IMR-90 (cell line): ENCODE measurements at regions not wholly inside any gene's neighbourhood (a gene's known extent, or its start where the extent isn't known, plus 50 kb on each side); places are given as distances from the start of the nearest gene placed in this dataset.

Experiments
- ATAC-seq: fragments of 200-7000 bp; cut with Tn5 transposase; 2 replicates; pipeline ENCODE4 v1.9.1; 2020; ENCODE audit warnings: low read depth, mild to moderate bottlenecking, moderate library complexity
- BruUV-seq: library from RNA; stranded (reverse); fragments of 400-500 nt; replicated peaks from 2 replicates; lab custom pipeline; 2021; lab: Mats Ljungman, UMichigan
- CTCF ChIA-PET: fragments of 300-600 bp; formaldehyde crosslinking; extraction: SDS; loops from one replicate; lab custom pipeline; 2021; ENCODE audit warnings: antibody characterized with exemption; lab: Yijun Ruan, JAX
- POLR2A ChIA-PET: fragments of 300-600 bp; sonication (Branson Sonifier 250); formaldehyde crosslinking; loops from one replicate; lab custom pipeline; 2022; ENCODE audit warnings: antibody characterized with exemption; ENCODE audit not compliant: unreplicated experiment; lab: Charles Lee
- DNase-seq: peaks from one replicate; pipeline ENCODE4 v3.0.0; 2013
- H2AFZ ChIP-seq: replicated peaks from 2 replicates; pipeline ENCODE3; 2013; ENCODE audit warnings: low read length, mild to moderate bottlenecking; ENCODE audit not compliant: poor library complexity
- H2AK5ac ChIP-seq: 2 replicates; pipeline ENCODE4 v1.6.1; 2013; ENCODE audit warnings: low read depth, low read length, inconsistent platforms
- H2AK9ac ChIP-seq: replicated peaks from 2 replicates; pipeline ENCODE3; 2013; ENCODE audit warnings: mild to moderate bottlenecking, low read depth, low read length, moderate library complexity; ENCODE audit not compliant: poor library complexity
- H2BK120ac ChIP-seq: 2 replicates; pipeline ENCODE4 v1.6.1; 2013; ENCODE audit warnings: low read depth, low read length, inconsistent platforms
- H2BK15ac ChIP-seq: 3 replicates; pipeline ENCODE4 v1.6.1; 2013; ENCODE audit warnings: low read depth, low read length, inconsistent platforms
- H2BK20ac ChIP-seq: 2 replicates; pipeline ENCODE4 v1.6.1; 2013; ENCODE audit warnings: low read depth, mild to moderate bottlenecking, inconsistent platforms, low read length, moderate library complexity
- H2BK5ac ChIP-seq: 2 replicates; pipeline ENCODE4 v1.6.1; 2013; ENCODE audit warnings: mild to moderate bottlenecking, low read depth, low read length, inconsistent platforms; ENCODE audit not compliant: poor library complexity, severe bottlenecking
- H3K14ac ChIP-seq: replicated peaks from 2 replicates; pipeline ENCODE4 v1.6.1; 2013; ENCODE audit warnings: low read depth, low read length, inconsistent platforms
- H3K18ac ChIP-seq: 2 replicates; pipeline ENCODE4 v1.6.1; 2013; ENCODE audit warnings: low read depth, low read length, control low read depth
- H3K23ac ChIP-seq: 2 replicates; pipeline ENCODE4 v1.6.1; 2013; ENCODE audit warnings: low read depth, low read length, inconsistent platforms
- H3K27ac ChIP-seq: 2 replicates; pipeline ENCODE4 v1.5.1; 2013; ENCODE audit warnings: mild to moderate bottlenecking, control low read depth, low read length; ENCODE audit not compliant: insufficient read depth
- H3K27me3 ChIP-seq: 2 replicates; pipeline ENCODE4 v1.6.1; 2013; ENCODE audit warnings: low read length; ENCODE audit not compliant: control insufficient read depth, insufficient read depth
- H3K36me3 ChIP-seq: 2 replicates; pipeline ENCODE4 v1.6.1; 2013; ENCODE audit warnings: low read length, mixed read lengths; ENCODE audit not compliant: control insufficient read depth, insufficient read depth
- H3K4ac ChIP-seq: 2 replicates; pipeline ENCODE4 v1.6.1; 2013; ENCODE audit warnings: low read depth, low read length, inconsistent platforms
- H3K4me1 ChIP-seq: 2 replicates; pipeline ENCODE4 v1.6.1; 2013; ENCODE audit warnings: low read length, mixed read lengths; ENCODE audit not compliant: control insufficient read depth, insufficient read depth
- H3K4me2 ChIP-seq: 2 replicates; pipeline ENCODE4 v1.6.1; 2013; ENCODE audit warnings: low read depth, mild to moderate bottlenecking, control low read depth, low read length, moderate library complexity
- H3K4me3 ChIP-seq: 2 replicates; pipeline ENCODE4 v1.5.1; 2013; ENCODE audit warnings: low read depth, mild to moderate bottlenecking, control low read depth, low read length, moderate library complexity; ENCODE audit not compliant: insufficient read depth
- H3K56ac ChIP-seq: 2 replicates; pipeline ENCODE4 v1.6.1; 2013; ENCODE audit warnings: low read length, inconsistent platforms; ENCODE audit not compliant: insufficient read depth; ENCODE audit errors: extremely low read depth
- H3K79me1 ChIP-seq, 2 experiments: 2 replicates each; pipeline ENCODE4 v1.6.1; 2013; ENCODE audit warnings: low read length in 2 of 2, inconsistent platforms in 1 of 2, low read depth in 1 of 2
- H3K9ac ChIP-seq: 2 replicates; pipeline ENCODE4 v1.6.1; 2013; ENCODE audit warnings: low read depth, low read length, control low read depth
- H3K9me1 ChIP-seq: 2 replicates; pipeline ENCODE4 v1.6.1; 2013; ENCODE audit warnings: low read length, inconsistent platforms; ENCODE audit not compliant: insufficient read depth
- H3K9me3 ChIP-seq: 2 replicates; pipeline ENCODE4 v1.6.1; 2013; ENCODE audit warnings: low read length; ENCODE audit not compliant: control insufficient read depth, insufficient read depth
- H4K20me1 ChIP-seq: 2 replicates; pipeline ENCODE4 v1.6.1; 2013; ENCODE audit warnings: low read length, inconsistent platforms; ENCODE audit not compliant: insufficient read depth
- H4K5ac ChIP-seq: 2 replicates; pipeline ENCODE4 v1.6.1; 2013; ENCODE audit warnings: mild to moderate bottlenecking, low read depth, low read length, control low read depth
- H4K8ac ChIP-seq, 2 experiments: 2 replicates each; pipeline ENCODE4 v1.6.1; 2013; ENCODE audit warnings: low read depth in 2 of 2, low read length in 2 of 2, control low read depth in 1 of 2, inconsistent platforms in 1 of 2
- H4K91ac ChIP-seq: 2 replicates; pipeline ENCODE4 v1.6.1; 2013; ENCODE audit warnings: low read depth, low read length, inconsistent platforms; ENCODE audit not compliant: insufficient read depth
- BHLHE40 ChIP-seq: fragments of 150-350 bp; IDR thresholded peaks from 2 replicates; pipeline ENCODE4 v1.6.1; 2016; ENCODE audit warnings: mild to moderate bottlenecking, low read depth, low read length
- CEBPB ChIP-seq: IDR thresholded peaks from 2 replicates; pipeline ENCODE4 v1.6.1; 2012; ENCODE audit warnings: low read depth, low read length, improper control_type of control experiment
- CHD1 ChIP-seq: IDR thresholded peaks from 2 replicates; pipeline ENCODE4 v1.6.1; 2012; ENCODE audit warnings: low read depth, low read length, improper control_type of control experiment
- CTCF ChIP-seq: conservative IDR thresholded peaks from 2 replicates; pipeline ENCODE4 v1.5.1; 2012; ENCODE audit warnings: mild to moderate bottlenecking, low read depth, low read length, improper control_type of control experiment
- ELK1 ChIP-seq: fragments of 150-350 bp; IDR thresholded peaks from 2 replicates; pipeline ENCODE4 v1.6.1; 2016; ENCODE audit warnings: low read depth, mild to moderate bottlenecking, low read length, moderate library complexity, borderline replicate concordance
- FOS ChIP-seq: fragments of 150-350 bp; IDR thresholded peaks from 2 replicates; pipeline ENCODE4 v1.6.1; 2016; ENCODE audit warnings: low read depth, low read length
- MAFK ChIP-seq: IDR thresholded peaks from 2 replicates; pipeline ENCODE4 v1.6.1; 2012; ENCODE audit warnings: low read depth, low read length, improper control_type of control experiment
- MAZ ChIP-seq: IDR thresholded peaks from 2 replicates; pipeline ENCODE4 v1.6.1; 2012; ENCODE audit warnings: low read depth, mild to moderate bottlenecking, low read length, improper control_type of control experiment, moderate library complexity, borderline replicate concordance
- MXI1 ChIP-seq: IDR thresholded peaks from 2 replicates; pipeline ENCODE4 v1.6.1; 2012; ENCODE audit warnings: low read depth, mild to moderate bottlenecking, low read length, moderate library complexity, borderline replicate concordance
- NFE2L2 ChIP-seq: fragments of 150-350 bp; IDR thresholded peaks from 2 replicates; pipeline ENCODE4 v1.6.1; 2016; ENCODE audit warnings: low read depth, mild to moderate bottlenecking, low read length
- POLR2A ChIP-seq: IDR thresholded peaks from 2 replicates; pipeline ENCODE4 v1.6.1; 2012; ENCODE audit warnings: mild to moderate bottlenecking, low read depth, low read length
- RAD21 ChIP-seq: IDR thresholded peaks from 2 replicates; pipeline ENCODE4 v1.6.1; 2012; ENCODE audit warnings: low read length, improper control_type of control experiment
- RCOR1 ChIP-seq: IDR thresholded peaks from 2 replicates; pipeline ENCODE4 v1.6.1; 2012; ENCODE audit warnings: mild to moderate bottlenecking, low read length, improper control_type of control experiment; ENCODE audit not compliant: insufficient replicate concordance
- RFX5 ChIP-seq: IDR thresholded peaks from 2 replicates; pipeline ENCODE4 v1.8.0; 2012; ENCODE audit warnings: low read depth, mild to moderate bottlenecking, low read length, moderate library complexity
- SMC3 ChIP-seq: fragments of 150-350 bp; IDR thresholded peaks from 2 replicates; pipeline ENCODE4 v1.6.1; 2016; ENCODE audit warnings: low read depth, mild to moderate bottlenecking, antibody characterized with exemption, low read length, moderate library complexity
- dilution Hi-C: fragments of 300-500 bp; cut with HindIII; formaldehyde crosslinking; loops from one replicate; pipeline ENCODE4 v1.14.3; 2018; ENCODE audit warnings: low sequenced_read_pairs; ENCODE audit not compliant: unreplicated experiment
- in situ Hi-C: fragments of 300-500 bp; cut with MboI; formaldehyde crosslinking; loops from 3 replicates; pipeline ENCODE4 v1.14.3; 2019; ENCODE audit warnings: low sequenced_read_pairs, inconsistent platforms, mixed read lengths
- intact Hi-C: fragments of 100-400 bp; cut with micrococcal nuclease; formaldehyde crosslinking; loops from 2 replicates; pipeline ENCODE4 v1.10.0; 2022
- TF ChIP-seq, protein P1 (sequence below): fragments of 150-350 bp; IDR thresholded peaks from 2 replicates; pipeline ENCODE4 v1.6.1; 2017; ENCODE audit warnings: mild to moderate bottlenecking, antibody characterized with exemption, low read length, low read depth

DNA sequence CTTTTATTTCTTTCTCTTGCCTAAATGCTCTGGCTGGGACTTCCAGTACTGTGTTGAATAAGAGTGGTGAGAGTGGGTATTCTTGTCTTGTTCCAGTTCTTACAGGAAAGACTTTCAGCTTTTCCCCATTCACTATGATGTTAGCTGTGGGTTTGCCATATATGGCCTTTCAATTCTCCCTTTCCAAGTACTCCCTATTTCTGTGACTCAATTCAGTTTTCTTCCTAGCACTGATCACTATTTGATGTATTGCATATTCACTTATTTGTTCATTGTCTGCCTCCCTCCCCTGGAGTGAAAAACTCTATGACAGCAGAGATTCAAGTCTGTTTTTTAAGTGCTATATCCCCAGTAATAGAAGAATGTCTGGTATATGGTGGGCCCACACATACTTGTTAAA lies 618.2 kb upstream of the CAMK1G start:
- Histone ChIP-seq H2BK120ac (no peak overlapping the region), H2BK20ac (no peak overlapping the region), H3K9me3 (peaks cover 9% of the 10 kb centered on the region; the same call in 1 of the 2 replicates), H3K4ac (no peak overlapping the region), H3K27ac (no peak overlapping the region), H4K8ac (no peak overlapping the region), H2AK5ac (no peak overlapping the region), H4K20me1 (no peaks in the 10 kb centered on the region), H3K36me3 (no peaks in the 10 kb centered on the region), H3K56ac (no peak overlapping the region), H3K4me1 (no peaks in the 10 kb centered on the region), H3K27me3 (no peaks in the 10 kb centered on the region), H2AK9ac (no peak overlapping the region), H3K79me1 (no peaks in the 10 kb centered on the region), H3K23ac (no peak overlapping the region), H4K5ac (no peak overlapping the region), H3K4me2 (no peak overlapping the region), H3K9ac (no peak overlapping the region), H3K14ac (no peak overlapping the region), H3K9me1 (no peaks in the 10 kb centered on the region), H2BK5ac (no peak overlapping the region), H4K91ac (no peak overlapping the region), H3K4me3 (no peak overlapping the region), H3K18ac (no peak overlapping the region), H2AFZ (no peak overlapping the region), H2BK15ac (no peak overlapping the region)
- ChIA-PET CTCF (interaction anchor here (0.6 kb wide), 1 partner anchor 150 kb away, joined by 3 read pairs; no protein-coding TSS in a partner anchor), POLR2A (no interaction called here)
- ATAC-seq = no peak
- in situ Hi-C loops = no loop called here
- dilution Hi-C loops = no loop called here
- intact Hi-C loops = no loop called here
- no peak for DNase-seq
- BruUV-seq = no TSS peak
- no peak for TF ChIP-seq MAZ
- TF ChIP-seq CEBPB = no peak
- no peak for TF ChIP-seq RFX5
- TF ChIP-seq, protein P1, sequence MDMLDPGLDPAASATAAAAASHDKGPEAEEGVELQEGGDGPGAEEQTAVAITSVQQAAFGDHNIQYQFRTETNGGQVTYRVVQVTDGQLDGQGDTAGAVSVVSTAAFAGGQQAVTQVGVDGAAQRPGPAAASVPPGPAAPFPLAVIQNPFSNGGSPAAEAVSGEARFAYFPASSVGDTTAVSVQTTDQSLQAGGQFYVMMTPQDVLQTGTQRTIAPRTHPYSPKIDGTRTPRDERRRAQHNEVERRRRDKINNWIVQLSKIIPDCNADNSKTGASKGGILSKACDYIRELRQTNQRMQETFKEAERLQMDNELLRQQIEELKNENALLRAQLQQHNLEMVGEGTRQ = no peak
- TF ChIP-seq POLR2A = no peak
- no peak for TF ChIP-seq SMC3
- no peak for TF ChIP-seq RAD21
- no peak for TF ChIP-seq CHD1
- no peak for TF ChIP-seq MXI1
- no peak for TF ChIP-seq NFE2L2
- TF ChIP-seq FOS = no peak
- no peak for TF ChIP-seq MAFK
- no peak for TF ChIP-seq CTCF
- TF ChIP-seq ELK1 = no peak
- TF ChIP-seq BHLHE40 = no peak
- no peak for TF ChIP-seq RCOR1
